HPDE6-E6E7 (cell line): ENCODE measurements at regions not wholly inside any gene's neighbourhood (a gene's known extent, or its start where the extent isn't known, plus 50 kb on each side); places are given as distances from the start of the nearest gene placed in this dataset.

Source experiments
- DNase-seq: peaks from one replicate; pipeline ENCODE4 v3.0.0; 2011; ENCODE audit warnings: missing footprints; ENCODE audit errors: extremely low spot score

- DNase-seq = no peak
These were observed 58.1 kb upstream of the IL2 start for GRCh38 chr4:122514671-122515070.

- DNase-seq = no peak
These were observed 55.9 kb upstream of the IL2 start for GRCh38 chr4:122512430-122512829.

GRCh38 chr4:122508083-122508482 lies 51.6 kb upstream of the IL2 start:
- no peak for DNase-seq
